HCT116 (cell line): ENCODE measurements at regions not wholly inside any gene's neighbourhood (a gene's known extent, or its start where the extent isn't known, plus 50 kb on each side); places are given as distances from the start of the nearest gene placed in this dataset.

Experiments
- CEBPB ChIP-seq: IDR thresholded peaks from 2 replicates; pipeline ENCODE4 v1.6.1; 2012; ENCODE audit warnings: low read depth
- CTCF ChIP-seq, 3 experiments: fragments of 200-600 bp in 1 of 3; sonication (generic) in 1 of 3; IDR thresholded peaks in 2 of 3; conservative IDR thresholded peaks in 1 of 3; 2 replicates each; pipeline ENCODE4 v1.5.1; 2012 to 2017; ENCODE audit warnings: low read depth in 2 of 3, low read length in 2 of 3, antibody characterized with exemption in 1 of 3, borderline replicate concordance in 1 of 3, control low read depth in 1 of 3, mild to moderate bottlenecking in 1 of 3, mixed read lengths in 1 of 3, mixed run types in 1 of 3, moderate library complexity in 1 of 3; ENCODE audit not compliant: insufficient read depth in 1 of 3
- POLR2A ChIP-seq: IDR thresholded peaks from 2 replicates; pipeline ENCODE4 v1.7.0; 2011; ENCODE audit warnings: borderline replicate concordance; ENCODE audit not compliant: insufficient read depth, insufficient read length; ENCODE audit errors: extremely low read depth
- POLR2AphosphoS5 ChIP-seq: IDR thresholded peaks from 2 replicates; pipeline ENCODE4 v1.6.1; 2011; ENCODE audit warnings: mild to moderate bottlenecking, low read depth, low read length, moderate library complexity
- RAD21 ChIP-seq: IDR thresholded peaks from 2 replicates; pipeline ENCODE4 v1.6.1; 2012; ENCODE audit warnings: low read depth, mild to moderate bottlenecking
- ZBTB33 ChIP-seq: IDR thresholded peaks from 2 replicates; pipeline ENCODE4 v1.6.1; 2011; ENCODE audit warnings: mild to moderate bottlenecking, low read length, moderate library complexity; ENCODE audit not compliant: insufficient replicate concordance; ENCODE audit errors: extremely low read depth

DNA sequence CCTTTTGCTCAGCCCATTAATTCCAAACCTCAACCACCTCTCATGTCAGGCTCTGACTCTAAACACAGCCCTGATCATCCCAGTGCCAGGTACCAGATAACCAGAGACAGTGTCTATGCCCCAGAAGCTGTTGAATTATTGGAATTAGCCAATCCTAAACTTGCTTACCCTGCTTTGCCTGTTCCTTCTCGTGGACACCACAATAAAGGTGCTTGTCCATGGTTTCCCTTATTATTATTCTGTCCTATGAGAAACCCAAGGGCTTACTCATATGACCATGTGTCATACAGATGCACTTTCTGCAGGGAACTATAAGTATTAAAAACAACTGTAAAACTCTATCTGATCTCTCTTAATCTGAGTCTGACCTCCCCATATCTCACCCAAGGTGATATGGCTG lies 2193.8 kb upstream of the PIK3C3 start:
- no peak for TF ChIP-seq ZBTB33
- TF ChIP-seq CTCF (IDR thresholded peaks at IDR 0.05 in 2 of 3, conservative IDR thresholded peaks at IDR 0.05 in 1 of 3; ENCODE audit: borderline replicate concordance in 1 of 3, insufficient read depth in 1 of 3, low read depth in 2 of 3, low read length in 2 of 3), result no peak
- no peak for TF ChIP-seq POLR2A
- TF ChIP-seq POLR2AphosphoS5, result no peak
- no peak for TF ChIP-seq RAD21
- TF ChIP-seq CEBPB, result no peak
